HG03045 (cell line): ENCODE measurements at regions not wholly inside any gene's neighbourhood (a gene's known extent, or its start where the extent isn't known, plus 50 kb on each side); places are given as distances from the start of the nearest gene placed in this dataset.

ENCODE experiments used
- ATAC-seq: cut with Tn5 transposase; IDR thresholded peaks from one replicate; pipeline ENCODE4 v1.9.1; 2021; ENCODE audit warnings: mild to moderate bottlenecking, moderate library complexity; ENCODE audit not compliant: unreplicated experiment

GRCh38 chr6:78577585-78577984 is 289.8 kb upstream of the IRAK1BP1 start:
- no peak for ATAC-seq

DNA sequence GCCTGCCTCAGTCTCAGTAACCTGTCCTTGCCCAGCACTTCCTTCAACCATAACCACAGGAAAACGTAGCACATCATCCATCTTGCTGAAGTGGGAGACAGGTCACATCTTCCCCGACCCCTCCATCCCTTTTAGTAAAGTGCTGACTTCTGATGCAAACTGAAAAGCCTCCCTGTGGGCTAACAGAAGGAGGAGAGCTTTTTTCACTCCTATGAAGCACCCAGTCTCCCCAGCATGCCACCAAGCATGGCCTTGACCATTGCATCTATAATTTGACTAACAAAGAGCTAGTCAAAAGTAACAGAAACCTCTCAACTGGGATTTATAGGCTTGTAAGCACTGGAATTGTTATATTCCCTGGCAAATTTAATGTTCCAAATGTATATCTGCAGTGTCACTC is 288.9 kb upstream of the IRAK1BP1 start:
- ATAC-seq, result no peak

GRCh38 chr6:78580923-78581322 is 286.4 kb upstream of the IRAK1BP1 start:
- no peak for ATAC-seq

GRCh38 chr6:78583079-78583478 is 284.3 kb upstream of the IRAK1BP1 start:
- no peak for ATAC-seq

GRCh38 chr6:78589436-78589835 is 277.9 kb upstream of the IRAK1BP1 start:
- ATAC-seq, result no peak

- no peak for ATAC-seq
These were observed 273.3 kb upstream of the IRAK1BP1 start for GRCh38 chr6:78593898-78594667.

DNA sequence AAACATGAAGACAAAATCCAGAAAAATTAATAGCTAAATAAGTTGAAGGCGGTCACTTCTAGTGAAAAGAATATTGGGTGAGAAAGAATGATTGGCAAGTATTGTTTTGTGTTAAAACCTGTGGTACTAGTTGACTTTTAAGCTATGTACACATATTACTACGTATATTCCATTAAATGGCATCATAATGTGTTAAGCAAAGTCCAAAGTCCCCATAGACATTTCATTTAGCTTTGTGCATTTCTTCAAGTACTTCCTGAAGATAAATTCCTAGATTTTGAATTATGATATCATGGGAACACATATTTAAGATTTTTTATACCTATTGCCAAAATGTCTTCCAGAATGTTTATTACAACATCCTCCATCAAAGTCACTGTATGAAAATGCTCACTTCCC is 272.7 kb upstream of the IRAK1BP1 start:
- ATAC-seq, result no peak

DNA sequence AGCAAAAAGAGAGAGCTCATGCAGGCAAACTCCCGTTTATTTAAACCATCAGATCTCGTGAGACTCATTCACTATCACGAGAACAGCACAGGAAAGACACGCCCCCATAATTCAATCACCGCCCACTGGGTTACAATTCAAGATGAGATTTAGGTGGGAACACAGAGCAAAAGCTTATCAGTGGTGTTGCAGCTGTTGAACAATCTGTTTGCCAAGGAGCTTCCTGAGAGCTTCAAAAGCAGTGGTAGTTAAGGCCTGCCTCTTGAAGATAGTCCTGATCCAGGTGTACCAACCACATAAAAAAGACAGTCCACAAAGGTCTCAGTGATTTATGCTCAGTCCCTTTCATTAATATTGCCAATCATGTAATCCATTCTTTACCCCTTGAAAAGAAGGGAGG is 269.4 kb upstream of the IRAK1BP1 start:
- no peak for ATAC-seq

DNA sequence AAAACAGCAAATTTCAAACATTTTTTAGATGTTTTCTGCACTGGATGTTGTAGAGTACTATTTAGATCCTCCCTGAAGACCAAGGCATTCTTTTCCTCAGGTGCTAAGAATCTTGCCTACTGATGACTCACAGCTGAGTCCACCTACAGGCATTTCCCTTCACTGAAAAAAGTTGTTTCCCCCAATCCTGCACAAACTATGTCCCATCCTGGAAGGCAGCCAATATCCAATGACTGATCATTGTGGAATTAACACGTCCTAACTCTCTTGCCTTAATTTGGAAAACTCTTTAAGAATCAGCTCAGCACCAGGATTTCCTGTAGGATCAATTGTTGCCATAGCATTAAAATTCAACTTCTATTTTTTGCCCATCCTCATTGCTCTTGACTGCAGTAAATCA is 268.4 kb upstream of the IRAK1BP1 start:
- ATAC-seq, result no peak

DNA sequence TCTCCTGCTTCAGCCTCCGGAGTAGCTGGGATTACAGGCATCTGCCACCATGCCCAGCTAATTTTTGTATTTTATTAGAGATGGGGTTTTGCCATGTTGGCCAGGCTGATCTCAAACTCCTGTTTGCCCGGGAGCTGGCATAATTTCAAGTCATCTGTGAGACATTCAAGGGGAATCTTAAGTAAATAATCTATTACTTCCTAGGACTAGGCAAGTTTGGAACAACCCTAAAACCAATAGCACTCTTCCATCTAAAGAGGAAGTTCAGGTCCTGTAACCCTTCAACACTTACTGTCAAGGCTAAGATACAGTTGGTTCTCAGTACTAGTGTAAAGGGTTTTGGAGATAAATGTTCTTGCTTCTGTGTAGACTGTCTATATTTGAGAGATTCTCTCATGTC is 267.8 kb upstream of the IRAK1BP1 start:
- no peak for ATAC-seq

DNA sequence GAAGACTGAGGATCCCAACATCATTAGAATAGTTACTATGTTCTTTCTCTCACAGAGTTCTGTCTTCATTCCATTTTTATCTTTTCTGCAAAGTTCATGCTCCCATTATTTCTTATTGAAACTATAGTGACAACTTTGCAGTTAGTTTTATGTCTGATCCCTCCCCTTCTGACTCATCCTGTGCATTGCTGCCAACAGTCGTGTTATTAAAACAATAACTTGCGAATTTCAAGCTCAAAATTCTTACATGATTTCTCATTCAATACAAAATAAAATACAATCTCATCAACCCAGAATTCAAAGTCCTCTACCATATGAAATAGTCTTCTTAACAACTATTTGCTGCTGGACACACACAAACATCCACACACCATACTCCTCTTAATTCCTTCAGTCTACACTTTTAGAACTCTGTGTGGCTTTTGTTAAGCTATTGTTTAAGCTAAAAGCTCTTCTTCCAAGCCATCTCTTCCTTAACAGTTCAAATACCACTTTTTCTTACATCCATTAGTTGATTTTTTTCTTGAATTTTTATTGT is 261.4 kb upstream of the IRAK1BP1 start:
- no peak for ATAC-seq

DNA sequence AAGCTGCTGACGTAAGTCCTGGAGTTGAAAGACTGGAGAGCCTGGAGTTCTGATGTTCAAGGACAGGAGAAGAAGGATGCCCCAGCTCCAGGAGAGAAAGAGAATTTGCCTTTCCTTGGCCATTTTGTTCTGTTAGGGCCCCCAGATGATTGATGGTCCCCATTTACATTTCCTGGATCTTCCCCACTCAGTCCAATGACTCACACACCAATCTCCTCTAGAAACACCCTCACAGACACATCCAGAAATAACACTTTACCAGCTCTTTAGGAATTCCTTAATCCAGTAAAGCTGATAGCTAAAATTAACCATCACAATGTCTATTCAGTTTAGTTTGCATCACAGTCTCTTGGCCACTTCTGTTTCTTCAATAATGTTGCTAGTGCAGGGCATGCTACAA is 260.2 kb upstream of the IRAK1BP1 start:
- ATAC-seq, result no peak

GRCh38 chr6:78611102-78611620 is 256.2 kb upstream of the IRAK1BP1 start:
- no peak for ATAC-seq

- ATAC-seq, result no peak
These were observed 255.4 kb upstream of the IRAK1BP1 start for GRCh38 chr6:78611886-78612480.

GRCh38 chr6:78614961-78615360 is 252.4 kb upstream of the IRAK1BP1 start:
- ATAC-seq, result peak; percentile 37

GRCh38 chr6:78615430-78615904 is 251.9 kb upstream of the IRAK1BP1 start:
- ATAC-seq, result peak; percentile 67

DNA sequence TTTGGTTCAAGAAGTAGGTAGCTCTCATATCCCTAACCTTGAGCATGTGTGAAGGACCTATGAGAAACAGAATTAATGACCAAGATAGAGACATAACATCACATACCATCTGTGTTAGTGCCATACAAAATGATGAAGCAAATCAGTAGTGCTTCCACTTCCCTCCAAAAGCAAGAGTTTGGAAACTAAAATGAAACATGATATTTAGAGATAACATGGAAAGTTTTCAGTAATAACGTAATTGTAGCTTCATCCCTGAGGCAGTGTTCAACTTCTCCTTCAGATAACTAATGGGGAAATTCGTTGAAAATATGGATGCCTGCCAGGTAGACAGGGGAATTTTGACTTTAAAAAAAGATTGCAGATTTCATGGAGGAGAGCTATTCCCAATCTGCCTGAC is 248.4 kb upstream of the IRAK1BP1 start:
- no peak for ATAC-seq

DNA sequence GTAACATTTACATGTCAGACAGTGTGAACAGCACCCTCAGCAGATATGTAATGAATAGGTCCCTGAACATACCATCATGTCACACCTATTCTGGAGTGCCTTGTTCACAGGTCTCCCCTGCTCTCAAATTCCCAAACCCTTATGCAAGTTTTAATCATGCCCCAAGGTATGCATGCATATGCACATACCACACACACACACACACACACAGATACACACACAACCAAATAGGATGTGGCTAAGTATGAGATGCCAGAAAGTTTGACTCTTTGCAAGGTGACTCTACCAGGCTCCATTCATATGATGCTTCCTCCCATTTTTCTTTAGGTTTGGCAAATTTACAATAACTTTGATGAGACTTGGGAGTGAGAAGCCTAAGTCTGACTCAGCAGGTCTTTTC is 243.8 kb upstream of the IRAK1BP1 start:
- no peak for ATAC-seq

DNA sequence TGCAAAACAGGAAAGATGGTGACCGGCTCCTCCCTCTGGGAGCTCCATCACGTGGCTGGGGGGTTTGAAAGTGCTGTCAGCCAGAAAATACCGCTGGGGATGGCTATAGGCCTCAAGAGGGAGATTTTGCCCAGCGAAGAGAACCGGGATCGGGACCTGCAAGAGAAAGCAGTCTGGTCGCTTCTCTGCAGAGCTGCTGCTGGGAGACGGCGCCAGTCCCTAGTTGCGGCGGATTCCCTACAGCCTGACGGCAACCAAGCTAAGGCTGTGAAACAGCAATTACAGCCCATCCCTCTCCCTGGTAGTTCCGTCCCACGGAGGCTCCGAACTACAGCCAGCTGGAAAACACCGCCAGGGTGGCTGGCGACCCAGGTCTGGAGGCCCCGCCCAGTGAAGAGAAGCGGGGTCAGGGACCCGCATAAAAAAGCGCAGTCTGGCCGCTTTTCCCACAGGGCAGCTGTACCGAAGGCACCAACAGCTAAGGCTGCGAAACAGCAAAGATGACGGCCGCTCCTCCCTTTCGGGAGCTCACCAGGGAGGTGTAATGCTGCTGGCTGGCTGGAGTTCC is 238.1 kb upstream of the IRAK1BP1 start:
- no peak for ATAC-seq

DNA sequence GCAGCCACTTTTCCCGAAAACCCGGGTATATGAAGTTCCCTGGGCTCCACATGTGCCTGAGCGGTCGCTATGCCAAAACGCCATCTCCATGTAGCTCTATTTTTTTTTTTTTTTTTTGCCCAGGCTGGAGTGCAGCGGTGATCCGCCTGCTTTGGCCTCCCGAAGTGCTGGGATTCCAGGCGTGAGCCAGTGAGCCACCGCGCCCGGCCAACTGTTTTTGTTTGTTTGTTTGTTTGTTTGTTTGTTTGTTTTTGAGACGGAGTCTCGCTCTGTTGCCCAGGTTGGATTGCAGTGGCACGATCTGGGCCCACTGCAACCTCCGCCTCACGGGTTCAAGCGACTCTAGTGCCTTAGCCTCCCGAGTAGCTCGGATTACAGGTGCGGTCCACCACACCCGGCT is 237.5 kb upstream of the IRAK1BP1 start:
- ATAC-seq, result no peak

- no peak for ATAC-seq
These were observed 235.4 kb upstream of the IRAK1BP1 start for GRCh38 chr6:78631976-78632375.
